ENCODE measurements at regions not wholly inside any gene's neighbourhood (a gene's known extent, or its start where the extent isn't known, plus 50 kb on each side); places are given as distances from the start of the nearest gene placed in this dataset.

- Histone ChIP-seq H3K36me3 (no peaks in the 10 kb centered on the region), H3K27me3 (ENCODE audit: low read depth) (no peaks in the 10 kb centered on the region), H3K27ac (no peak overlapping the region), H3K4me1 (no peaks in the 10 kb centered on the region), H3K9me3 (peaks cover 3% of the 10 kb centered on the region), H3K4me3 (no peak overlapping the region)
- no peak for ATAC-seq
- no peak for DNase-seq
- intact Hi-C loops (cut with DNase I) = no loop called here
- TF ChIP-seq CTCF (IDR thresholded peaks at IDR 0.05) = no peak
Observed at GRCh38 chr2:168312036-168312822, 64.8 kb upstream of the STK39 start.

GRCh38 chr2:168314236-168314635 lies 66.8 kb upstream of the STK39 start:
- no peak overlapping the region for H3K27ac ChIP-seq
- no peaks in the 10 kb centered on the region for H3K4me1 ChIP-seq
- no peaks in the 10 kb centered on the region for H3K27me3 ChIP-seq (ENCODE audit: low read depth)
- no peak for TF ChIP-seq CTCF (IDR thresholded peaks at IDR 0.05)
- ATAC-seq = no peak
- no peak for DNase-seq
- no peaks in the 10 kb centered on the region for H3K9me3 ChIP-seq
- intact Hi-C loops (cut with DNase I) = no loop called here
- no peak overlapping the region for H3K4me3 ChIP-seq
- no peaks in the 10 kb centered on the region for H3K36me3 ChIP-seq

GRCh38 chr2:168315331-168316072 lies 68.1 kb upstream of the STK39 start:
- Histone ChIP-seq H3K27me3 (ENCODE audit: low read depth) (no peaks in the 10 kb centered on the region), H3K9me3 (no peaks in the 10 kb centered on the region), H3K4me1 (no peaks in the 10 kb centered on the region), H3K27ac (no peak overlapping the region), H3K36me3 (no peaks in the 10 kb centered on the region), H3K4me3 (no peak overlapping the region)
- ATAC-seq (no peak), DNase-seq (no peak)
- no peak for TF ChIP-seq CTCF (IDR thresholded peaks at IDR 0.05)
- intact Hi-C loops (cut with DNase I) = no loop called here

GRCh38 chr2:168316073-168316440 lies 68.7 kb upstream of the STK39 start:
- no peaks in the 10 kb centered on the region for H3K4me1 ChIP-seq
- no peaks in the 10 kb centered on the region for H3K9me3 ChIP-seq
- no peaks in the 10 kb centered on the region for H3K27me3 ChIP-seq (ENCODE audit: low read depth)
- no peak overlapping the region for H3K27ac ChIP-seq
- ATAC-seq (no peak), DNase-seq (no peak)
- no peaks in the 10 kb centered on the region for H3K36me3 ChIP-seq
- H3K4me3 ChIP-seq = no peak overlapping the region
- TF ChIP-seq CTCF (IDR thresholded peaks at IDR 0.05) = no peak
- intact Hi-C loops (cut with DNase I) = no loop called here

- ATAC-seq (no peak), DNase-seq (no peak)
- no peak for TF ChIP-seq CTCF (IDR thresholded peaks at IDR 0.05)
- Histone ChIP-seq H3K27ac (no peak overlapping the region), H3K36me3 (no peaks in the 10 kb centered on the region), H3K9me3 (no peaks in the 10 kb centered on the region), H3K4me3 (no peak overlapping the region), H3K27me3 (ENCODE audit: low read depth) (no peaks in the 10 kb centered on the region), H3K4me1 (no peaks in the 10 kb centered on the region)
- intact Hi-C loops (cut with DNase I) = no loop called here
Observed at GRCh38 chr2:168317282-168317681, 69.9 kb upstream of the STK39 start.
